ENCODE measurements at regions not wholly inside any gene's neighbourhood (a gene's known extent, or its start where the extent isn't known, plus 50 kb on each side); places are given as distances from the start of the nearest gene placed in this dataset.
"Not testable (repeated sequence)": the region's sequence is repeated elsewhere in the genome, so short reads cannot be mapped to it uniquely, and the experiment has no call there.

- TF ChIP-seq CTCF (conservative IDR thresholded peaks at IDR 0.05; ENCODE audit: low read depth, low read length); EZH2 (IDR thresholded peaks at IDR 0.05; ENCODE audit: borderline replicate concordance, low read depth, low read length, poor library complexity, severe bottlenecking): not testable (repeated sequence)
Measured at GRCh38 chr2:37755961-37756559, 84.6 kb upstream of the CDC42EP3 start.

Data from A673 (cell line).